ENCODE measurements at regions not wholly inside any gene's neighbourhood (a gene's known extent, or its start where the extent isn't known, plus 50 kb on each side); places are given as distances from the start of the nearest gene placed in this dataset.

- TF ChIP-seq CTCF (IDR thresholded peaks at IDR 0.05) (no peak), POLR2A (IDR thresholded peaks at IDR 0.05) (no peak)
These were observed 761.0 kb upstream of the CXADR start for GRCh38 chr21:16751695-16752474.
